ENCODE measurements at regions not wholly inside any gene's neighbourhood (a gene's known extent, or its start where the extent isn't known, plus 50 kb on each side); places are given as distances from the start of the nearest gene placed in this dataset.

DNA sequence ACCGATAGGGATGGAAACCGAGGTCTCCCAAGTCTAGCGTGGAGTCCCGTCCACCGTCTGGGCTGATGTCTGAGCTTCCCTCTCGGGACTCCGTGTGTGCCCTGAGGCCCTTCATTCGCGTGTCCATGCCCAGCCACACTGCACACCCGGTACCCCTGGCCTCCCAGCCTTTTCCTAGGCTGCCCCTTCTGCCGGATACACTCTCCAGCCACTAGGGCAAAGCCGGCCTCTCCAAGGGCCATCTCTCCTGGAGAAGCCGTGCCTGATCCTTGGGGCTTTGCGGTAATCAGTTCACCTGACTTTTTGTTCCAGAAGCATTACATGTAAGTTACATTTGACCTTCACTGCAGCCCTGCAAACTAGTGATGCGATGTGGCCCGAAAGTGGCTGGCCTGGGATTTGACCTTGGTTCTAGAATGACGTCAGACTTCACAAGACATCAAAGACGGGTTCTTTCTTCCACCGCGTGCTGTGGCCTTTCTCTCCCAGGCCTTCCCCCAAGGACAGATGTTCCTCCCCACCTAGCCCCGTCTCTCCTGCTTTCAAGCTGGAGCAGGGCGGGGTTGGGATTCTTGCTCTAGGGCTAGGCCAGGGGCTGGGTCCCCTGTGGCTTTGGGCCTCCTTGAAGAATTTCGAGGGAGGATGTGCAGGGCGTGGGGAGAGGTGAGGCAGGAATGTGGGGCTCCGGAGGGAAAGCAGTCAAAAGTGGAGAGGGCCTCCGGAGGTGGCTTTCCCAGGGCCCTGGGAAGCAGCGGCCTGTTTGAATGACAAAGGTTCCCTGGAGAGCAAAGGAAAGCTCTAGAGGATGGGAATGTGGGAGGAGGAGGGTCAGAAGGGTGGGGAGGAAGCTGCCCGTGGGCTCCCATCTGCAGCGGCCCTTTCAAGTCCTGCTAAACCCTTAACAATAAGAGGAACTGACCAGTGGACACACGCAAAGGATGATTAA is 49.7 kb upstream of the SLC2A1 start (continued):
- TF ChIP-seq, protein P1, sequence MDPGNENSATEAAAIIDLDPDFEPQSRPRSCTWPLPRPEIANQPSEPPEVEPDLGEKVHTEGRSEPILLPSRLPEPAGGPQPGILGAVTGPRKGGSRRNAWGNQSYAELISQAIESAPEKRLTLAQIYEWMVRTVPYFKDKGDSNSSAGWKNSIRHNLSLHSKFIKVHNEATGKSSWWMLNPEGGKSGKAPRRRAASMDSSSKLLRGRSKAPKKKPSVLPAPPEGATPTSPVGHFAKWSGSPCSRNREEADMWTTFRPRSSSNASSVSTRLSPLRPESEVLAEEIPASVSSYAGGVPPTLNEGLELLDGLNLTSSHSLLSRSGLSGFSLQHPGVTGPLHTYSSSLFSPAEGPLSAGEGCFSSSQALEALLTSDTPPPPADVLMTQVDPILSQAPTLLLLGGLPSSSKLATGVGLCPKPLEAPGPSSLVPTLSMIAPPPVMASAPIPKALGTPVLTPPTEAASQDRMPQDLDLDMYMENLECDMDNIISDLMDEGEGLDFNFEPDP (CRISPR knock-in tag; conservative IDR thresholded peaks at IDR 0.05): no peak
- TF ChIP-seq ZNF484 (CRISPR knock-in tag; IDR thresholded peaks at IDR 0.05; ENCODE audit: borderline replicate concordance, low read depth) (no peak), ZNF354B (CRISPR knock-in tag; IDR thresholded peaks at IDR 0.05) (no peak), DZIP1 (CRISPR knock-in tag; IDR thresholded peaks at IDR 0.05) (no peak), SIN3A (IDR thresholded peaks at IDR 0.05; ENCODE audit: borderline replicate concordance, low read depth, low read length) (no peak), KAT8 (CRISPR knock-in tag; IDR thresholded peaks at IDR 0.05) (no peak), MIER2 (CRISPR knock-in tag; IDR thresholded peaks at IDR 0.05) (peak; percentile 52; the same call in 1 of the 2 replicates), MATR3 (CRISPR knock-in tag; IDR thresholded peaks at IDR 0.05) (no peak), PHF20 (CRISPR knock-in tag; IDR thresholded peaks at IDR 0.05) (no peak), SP140L (CRISPR knock-in tag; IDR thresholded peaks at IDR 0.05; ENCODE audit: borderline replicate concordance) (no peak)
- TF ChIP-seq, protein P2, sequence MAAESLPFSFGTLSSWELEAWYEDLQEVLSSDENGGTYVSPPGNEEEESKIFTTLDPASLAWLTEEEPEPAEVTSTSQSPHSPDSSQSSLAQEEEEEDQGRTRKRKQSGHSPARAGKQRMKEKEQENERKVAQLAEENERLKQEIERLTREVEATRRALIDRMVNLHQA (CRISPR knock-in tag; IDR thresholded peaks at IDR 0.05): no peak
- TF ChIP-seq, protein P3, sequence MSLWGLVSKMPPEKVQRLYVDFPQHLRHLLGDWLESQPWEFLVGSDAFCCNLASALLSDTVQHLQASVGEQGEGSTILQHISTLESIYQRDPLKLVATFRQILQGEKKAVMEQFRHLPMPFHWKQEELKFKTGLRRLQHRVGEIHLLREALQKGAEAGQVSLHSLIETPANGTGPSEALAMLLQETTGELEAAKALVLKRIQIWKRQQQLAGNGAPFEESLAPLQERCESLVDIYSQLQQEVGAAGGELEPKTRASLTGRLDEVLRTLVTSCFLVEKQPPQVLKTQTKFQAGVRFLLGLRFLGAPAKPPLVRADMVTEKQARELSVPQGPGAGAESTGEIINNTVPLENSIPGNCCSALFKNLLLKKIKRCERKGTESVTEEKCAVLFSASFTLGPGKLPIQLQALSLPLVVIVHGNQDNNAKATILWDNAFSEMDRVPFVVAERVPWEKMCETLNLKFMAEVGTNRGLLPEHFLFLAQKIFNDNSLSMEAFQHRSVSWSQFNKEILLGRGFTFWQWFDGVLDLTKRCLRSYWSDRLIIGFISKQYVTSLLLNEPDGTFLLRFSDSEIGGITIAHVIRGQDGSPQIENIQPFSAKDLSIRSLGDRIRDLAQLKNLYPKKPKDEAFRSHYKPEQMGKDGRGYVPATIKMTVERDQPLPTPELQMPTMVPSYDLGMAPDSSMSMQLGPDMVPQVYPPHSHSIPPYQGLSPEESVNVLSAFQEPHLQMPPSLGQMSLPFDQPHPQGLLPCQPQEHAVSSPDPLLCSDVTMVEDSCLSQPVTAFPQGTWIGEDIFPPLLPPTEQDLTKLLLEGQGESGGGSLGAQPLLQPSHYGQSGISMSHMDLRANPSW (CRISPR knock-in tag; IDR thresholded peaks at IDR 0.05; ENCODE audit: borderline replicate concordance): no peak
- TF ChIP-seq, protein P4, sequence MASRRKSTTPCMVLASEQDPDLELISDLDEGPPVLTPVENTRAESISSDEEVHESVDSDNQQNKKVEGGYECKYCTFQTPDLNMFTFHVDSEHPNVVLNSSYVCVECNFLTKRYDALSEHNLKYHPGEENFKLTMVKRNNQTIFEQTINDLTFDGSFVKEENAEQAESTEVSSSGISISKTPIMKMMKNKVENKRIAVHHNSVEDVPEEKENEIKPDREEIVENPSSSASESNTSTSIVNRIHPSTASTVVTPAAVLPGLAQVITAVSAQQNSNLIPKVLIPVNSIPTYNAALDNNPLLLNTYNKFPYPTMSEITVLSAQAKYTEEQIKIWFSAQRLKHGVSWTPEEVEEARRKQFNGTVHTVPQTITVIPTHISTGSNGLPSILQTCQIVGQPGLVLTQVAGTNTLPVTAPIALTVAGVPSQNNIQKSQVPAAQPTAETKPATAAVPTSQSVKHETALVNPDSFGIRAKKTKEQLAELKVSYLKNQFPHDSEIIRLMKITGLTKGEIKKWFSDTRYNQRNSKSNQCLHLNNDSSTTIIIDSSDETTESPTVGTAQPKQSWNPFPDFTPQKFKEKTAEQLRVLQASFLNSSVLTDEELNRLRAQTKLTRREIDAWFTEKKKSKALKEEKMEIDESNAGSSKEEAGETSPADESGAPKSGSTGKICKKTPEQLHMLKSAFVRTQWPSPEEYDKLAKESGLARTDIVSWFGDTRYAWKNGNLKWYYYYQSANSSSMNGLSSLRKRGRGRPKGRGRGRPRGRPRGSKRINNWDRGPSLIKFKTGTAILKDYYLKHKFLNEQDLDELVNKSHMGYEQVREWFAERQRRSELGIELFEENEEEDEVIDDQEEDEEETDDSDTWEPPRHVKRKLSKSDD (CRISPR knock-in tag; IDR thresholded peaks at IDR 0.05; ENCODE audit: low read depth): no peak
- TF ChIP-seq, protein P5, sequence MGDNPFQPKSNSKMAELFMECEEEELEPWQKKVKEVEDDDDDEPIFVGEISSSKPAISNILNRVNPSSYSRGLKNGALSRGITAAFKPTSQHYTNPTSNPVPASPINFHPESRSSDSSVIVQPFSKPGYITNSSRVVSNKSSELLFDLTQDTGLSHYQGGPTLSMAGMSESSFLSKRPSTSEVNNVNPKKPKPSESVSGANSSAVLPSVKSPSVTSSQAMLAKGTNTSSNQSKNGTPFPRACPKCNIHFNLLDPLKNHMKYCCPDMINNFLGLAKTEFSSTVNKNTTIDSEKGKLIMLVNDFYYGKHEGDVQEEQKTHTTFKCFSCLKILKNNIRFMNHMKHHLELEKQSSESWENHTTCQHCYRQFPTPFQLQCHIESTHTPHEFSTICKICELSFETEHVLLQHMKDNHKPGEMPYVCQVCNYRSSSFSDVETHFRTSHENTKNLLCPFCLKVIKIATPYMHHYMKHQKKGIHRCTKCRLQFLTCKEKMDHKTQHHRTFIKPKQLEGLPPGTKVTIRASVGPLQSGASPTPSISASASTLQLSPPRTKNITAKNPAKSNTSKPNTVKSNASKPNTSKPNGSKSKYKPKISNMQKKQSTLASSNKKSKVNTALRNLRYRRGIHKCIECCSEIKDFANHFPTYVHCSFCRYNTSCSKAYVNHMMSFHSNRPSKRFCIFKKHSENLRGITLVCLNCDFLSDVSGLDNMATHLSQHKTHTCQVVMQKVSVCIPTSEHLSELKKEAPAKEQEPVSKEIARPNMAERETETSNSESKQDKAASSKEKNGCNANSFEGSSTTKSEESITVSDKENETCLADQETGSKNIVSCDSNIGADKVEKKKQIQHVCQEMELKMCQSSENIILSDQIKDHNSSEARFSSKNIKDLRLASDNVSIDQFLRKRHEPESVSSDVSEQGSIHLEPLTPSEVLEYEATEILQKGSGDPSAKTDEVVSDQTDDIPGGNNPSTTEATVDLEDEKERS (CRISPR knock-in tag; IDR thresholded peaks at IDR 0.05): no peak

Data from HepG2 (cell line).